Loucy (cell line): ENCODE measurements at regions not wholly inside any gene's neighbourhood (a gene's known extent, or its start where the extent isn't known, plus 50 kb on each side); places are given as distances from the start of the nearest gene placed in this dataset.

Source experiments
- EZH2phosphoT487 ChIP-seq: fragments of 200-600 bp; IDR thresholded peaks from 2 replicates; pipeline ENCODE4 v1.6.1; 2018; ENCODE audit warnings: antibody characterized with exemption, mild to moderate bottlenecking, moderate library complexity, borderline replicate concordance
- TF ChIP-seq, protein P1 (sequence below): fragments of 200-600 bp; sonication (generic); conservative IDR thresholded peaks from 2 replicates; pipeline ENCODE4 v1.5.1; 2014; ENCODE audit warnings: mild to moderate bottlenecking, antibody characterized with exemption, low read length

DNA sequence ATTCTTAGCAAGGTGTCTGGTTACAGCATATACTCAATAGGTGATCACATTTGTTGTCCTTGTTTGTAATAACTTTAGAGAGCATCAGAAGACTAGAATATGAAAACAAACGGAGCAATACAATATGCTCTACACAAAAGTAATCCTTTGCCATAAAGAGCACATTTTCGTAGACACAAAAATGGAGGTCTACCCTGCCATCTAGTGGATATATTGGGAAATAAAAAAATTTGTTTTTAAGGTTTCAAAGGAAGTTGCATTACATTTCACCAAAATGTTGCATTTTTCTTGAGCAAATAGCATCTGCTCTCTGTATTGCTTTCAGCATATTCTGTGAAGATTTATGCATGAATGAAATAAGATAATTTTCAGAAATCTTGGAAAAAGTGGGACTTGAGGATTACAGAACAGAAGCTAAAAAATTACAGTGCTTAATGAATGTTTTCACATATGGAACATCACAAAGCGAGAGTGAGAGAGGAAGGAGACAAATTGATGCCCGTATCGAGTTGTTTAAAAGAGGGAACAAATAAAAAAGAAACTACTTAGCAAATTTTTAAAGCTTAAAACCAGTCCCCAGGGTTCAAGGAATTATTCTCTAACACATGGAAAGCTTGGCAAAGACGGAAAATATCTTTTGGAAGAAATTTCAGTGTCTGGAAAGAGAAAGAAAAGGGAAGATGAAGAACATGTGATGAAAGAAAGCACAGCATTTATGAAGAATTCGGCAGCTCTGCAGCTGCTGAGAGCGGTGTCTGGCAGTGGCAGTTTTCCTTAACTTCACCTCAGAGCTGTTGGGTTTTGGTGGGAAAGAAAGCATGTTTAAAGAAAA is 390.1 kb downstream of the ANKRD50 start:
- TF ChIP-seq, protein P1, sequence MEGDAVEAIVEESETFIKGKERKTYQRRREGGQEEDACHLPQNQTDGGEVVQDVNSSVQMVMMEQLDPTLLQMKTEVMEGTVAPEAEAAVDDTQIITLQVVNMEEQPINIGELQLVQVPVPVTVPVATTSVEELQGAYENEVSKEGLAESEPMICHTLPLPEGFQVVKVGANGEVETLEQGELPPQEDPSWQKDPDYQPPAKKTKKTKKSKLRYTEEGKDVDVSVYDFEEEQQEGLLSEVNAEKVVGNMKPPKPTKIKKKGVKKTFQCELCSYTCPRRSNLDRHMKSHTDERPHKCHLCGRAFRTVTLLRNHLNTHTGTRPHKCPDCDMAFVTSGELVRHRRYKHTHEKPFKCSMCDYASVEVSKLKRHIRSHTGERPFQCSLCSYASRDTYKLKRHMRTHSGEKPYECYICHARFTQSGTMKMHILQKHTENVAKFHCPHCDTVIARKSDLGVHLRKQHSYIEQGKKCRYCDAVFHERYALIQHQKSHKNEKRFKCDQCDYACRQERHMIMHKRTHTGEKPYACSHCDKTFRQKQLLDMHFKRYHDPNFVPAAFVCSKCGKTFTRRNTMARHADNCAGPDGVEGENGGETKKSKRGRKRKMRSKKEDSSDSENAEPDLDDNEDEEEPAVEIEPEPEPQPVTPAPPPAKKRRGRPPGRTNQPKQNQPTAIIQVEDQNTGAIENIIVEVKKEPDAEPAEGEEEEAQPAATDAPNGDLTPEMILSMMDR: peak; percentile 69
- TF ChIP-seq EZH2phosphoT487: no peak
